Gastrocnemius medialis (tissue), 4 donors: ENCODE measurements at regions not wholly inside any gene's neighbourhood (a gene's known extent, or its start where the extent isn't known, plus 50 kb on each side); places are given as distances from the start of the nearest gene placed in this dataset.

ENCODE experiments used
- ATAC-seq, 2 donors: fragments of 150-250 bp; one replicate each; pipeline ENCODE4 v1.9.1; 2016
- DNase-seq, 2 donors: peaks; one replicate each; pipeline ENCODE4 v3.0.0-alpha.2; 2019
- H3K27ac ChIP-seq, 4 donors: fragments of 200-600 bp; sonication (generic); 1 replicate in 1 of 4; 2 replicates in 3 of 4; pipeline ENCODE4 v1.5.1; 2016 to 2018; ENCODE audit warnings: mild to moderate bottlenecking in 2 of 4, moderate library complexity in 1 of 4
- H3K27me3 ChIP-seq, 3 donors: fragments of 200-600 bp; sonication (generic) in 2 of 3; 1 replicate in 1 of 3; 2 replicates in 2 of 3; pipeline versions ENCODE4 v1.5.1 to v1.6.0; 2016 to 2019; ENCODE audit warnings: mild to moderate bottlenecking in 1 of 3, moderate library complexity in 1 of 3
- H3K36me3 ChIP-seq, 2 donors: fragments of 200-600 bp; sonication (generic) in 1 of 2; one replicate each; pipeline ENCODE4 v1.5.1; 2017 to 2018
- H3K4me1 ChIP-seq, 2 donors: fragments of 200-600 bp; sonication (generic) in 1 of 2; one replicate each; pipeline ENCODE4 v1.5.1; 2016 to 2017; ENCODE audit warnings: mild to moderate bottlenecking in 2 of 2
- H3K4me3 ChIP-seq, 4 donors: fragments of 200-600 bp; sonication (generic) in 3 of 4; 1 replicate in 1 of 4; 2 replicates in 3 of 4; pipeline ENCODE4 v1.5.1; 2016 to 2019; ENCODE audit warnings: mild to moderate bottlenecking in 2 of 4
- H3K9me3 ChIP-seq, 3 donors: fragments of 200-600 bp; sonication (generic) in 2 of 3; 1 replicate in 1 of 3; 2 replicates in 2 of 3; pipeline ENCODE4 v1.5.1; 2016 to 2019
- CTCF ChIP-seq, 5 experiments: fragments of 450-650 bp in 3 of 5; fragments of 200-600 bp in 2 of 5; sonication (generic) in 2 of 5; IDR thresholded peaks in 4 of 5; conservative IDR thresholded peaks in 1 of 5; 1 replicate in 4 of 5; 2 replicates in 1 of 5; pipeline ENCODE4 v1.5.1; 2016 to 2019; ENCODE audit warnings: antibody characterized with exemption in 5 of 5, mild to moderate bottlenecking in 3 of 5, moderate library complexity in 3 of 5
- POLR2A ChIP-seq, 2 donors: fragments of 450-650 bp; IDR thresholded peaks; one replicate each; pipeline ENCODE4 v1.6.1; 2017; ENCODE audit warnings: antibody characterized with exemption in 2 of 2, mild to moderate bottlenecking in 2 of 2, moderate library complexity in 2 of 2
- in situ Hi-C, 4 donors: fragments of 200-750 bp; cut with MboI; loops; one replicate each; pipeline versions ENCODE4 v1.15.0 to v1.8.0; 2017; ENCODE audit warnings: low sequenced_read_pairs in 4 of 4
- intact Hi-C: fragments of 100-400 bp; cut with DNase I; formaldehyde crosslinking; loops from one replicate; pipeline ENCODE4 v1.15.1; 2023; ENCODE audit warnings: low total_unique reads

GRCh38 chr3:6447166-6447801 is 413.6 kb upstream of the GRM7 start:
- in situ Hi-C loops, result no loop called here
- intact Hi-C loops, result no loop called here
- H3K36me3 ChIP-seq, result no peaks in the 10 kb centered on the region
- H3K27ac ChIP-seq, result no peak overlapping the region
- H3K27me3 ChIP-seq, result no peaks in the 10 kb centered on the region
- H3K4me3 ChIP-seq, result no peak overlapping the region
- no peaks in the 10 kb centered on the region for H3K4me1 ChIP-seq
- DNase-seq, result no peak
- no peaks in the 10 kb centered on the region for H3K9me3 ChIP-seq
- no peak for TF ChIP-seq CTCF (IDR thresholded peaks at IDR 0.05 in 4 of 5, conservative IDR thresholded peaks at IDR 0.05 in 1 of 5)
- TF ChIP-seq POLR2A (IDR thresholded peaks at IDR 0.05), result no peak
- ATAC-seq, result no peak

GRCh38 chr3:6448011-6448410 is 412.9 kb upstream of the GRM7 start:
- TF ChIP-seq CTCF (IDR thresholded peaks at IDR 0.05 in 4 of 5, conservative IDR thresholded peaks at IDR 0.05 in 1 of 5) (no peak), POLR2A (IDR thresholded peaks at IDR 0.05) (no peak)

GRCh38 chr3:6449099-6449498 is 411.8 kb upstream of the GRM7 start:
- Histone ChIP-seq H3K4me3 (no peak overlapping the region), H3K4me1 (no peaks in the 10 kb centered on the region), H3K36me3 (no peaks in the 10 kb centered on the region), H3K27ac (no peak overlapping the region), H3K27me3 (no peaks in the 10 kb centered on the region), H3K9me3 (no peaks in the 10 kb centered on the region)
- intact Hi-C loops (no loop called here), in situ Hi-C loops (no loop called here)
- TF ChIP-seq CTCF (IDR thresholded peaks at IDR 0.05 in 4 of 5, conservative IDR thresholded peaks at IDR 0.05 in 1 of 5) (no peak), POLR2A (IDR thresholded peaks at IDR 0.05) (no peak)
- DNase-seq (no peak), ATAC-seq (no peak)

More at GRCh38 chr3:6448011-6448410, 412.9 kb upstream of the GRM7 start:
- Histone ChIP-seq H3K9me3 (no peaks in the 10 kb centered on the region), H3K4me3 (no peak overlapping the region), H3K4me1 (no peaks in the 10 kb centered on the region), H3K27me3 (no peaks in the 10 kb centered on the region), H3K27ac (no peak overlapping the region), H3K36me3 (no peaks in the 10 kb centered on the region)
- intact Hi-C loops (no loop called here), in situ Hi-C loops (no loop called here)
- DNase-seq (no peak), ATAC-seq (no peak)

- no peak for DNase-seq
- H3K27ac ChIP-seq, result no peak overlapping the region
- H3K36me3 ChIP-seq, result no peaks in the 10 kb centered on the region
- H3K9me3 ChIP-seq, result no peaks in the 10 kb centered on the region
- TF ChIP-seq POLR2A (IDR thresholded peaks at IDR 0.05) (no peak), CTCF (IDR thresholded peaks at IDR 0.05 in 4 of 5, conservative IDR thresholded peaks at IDR 0.05 in 1 of 5) (no peak)
- no peaks in the 10 kb centered on the region for H3K27me3 ChIP-seq
- no peaks in the 10 kb centered on the region for H3K4me1 ChIP-seq
- no peak overlapping the region for H3K4me3 ChIP-seq
- ATAC-seq, result no peak
- intact Hi-C loops (no loop called here), in situ Hi-C loops (no loop called here)
Measured at GRCh38 chr3:6452974-6453373, 407.9 kb upstream of the GRM7 start.

GRCh38 chr3:6455031-6455430 is 405.9 kb upstream of the GRM7 start:
- H3K36me3 ChIP-seq, result no peaks in the 10 kb centered on the region
- intact Hi-C loops (no loop called here), in situ Hi-C loops (no loop called here)
- ATAC-seq (no peak), DNase-seq (no peak)
- no peaks in the 10 kb centered on the region for H3K27me3 ChIP-seq
- no peaks in the 10 kb centered on the region for H3K4me1 ChIP-seq
- TF ChIP-seq POLR2A (IDR thresholded peaks at IDR 0.05) (no peak), CTCF (IDR thresholded peaks at IDR 0.05 in 4 of 5, conservative IDR thresholded peaks at IDR 0.05 in 1 of 5) (no peak)
- H3K9me3 ChIP-seq, result no peaks in the 10 kb centered on the region
- H3K4me3 ChIP-seq, result no peak overlapping the region
- H3K27ac ChIP-seq, result no peak overlapping the region
